Esophagus muscularis mucosa (tissue), 4 donors: ENCODE measurements at regions not wholly inside any gene's neighbourhood (a gene's known extent, or its start where the extent isn't known, plus 50 kb on each side); places are given as distances from the start of the nearest gene placed in this dataset.

Source experiments
- EP300 ChIP-seq: sonication (generic); formaldehyde crosslinking; IDR thresholded peaks from one replicate; pipeline ENCODE4 v1.6.1; 2017; ENCODE audit warnings: antibody characterized with exemption
- POLR2A ChIP-seq: fragments of 450-650 bp; IDR thresholded peaks from one replicate; pipeline ENCODE4 v1.6.1; 2017; ENCODE audit warnings: antibody characterized with exemption, moderate library complexity, mild to moderate bottlenecking, low read depth
- POLR2AphosphoS5 ChIP-seq, 2 donors: sonication (generic); formaldehyde crosslinking; IDR thresholded peaks; one replicate each; pipeline ENCODE4 v1.6.1; 2017; ENCODE audit warnings: antibody characterized with exemption in 2 of 2
- TF ChIP-seq, protein P1 (sequence below), 3 experiments: fragments of 200-600 bp in 2 of 3; fragments of 450-650 bp in 1 of 3; sonication (generic) in 2 of 3; IDR thresholded peaks; one replicate each; pipeline ENCODE4 v1.5.1; 2017 to 2019; ENCODE audit warnings: antibody characterized with exemption in 3 of 3, mild to moderate bottlenecking in 2 of 3, moderate library complexity in 1 of 3

DNA sequence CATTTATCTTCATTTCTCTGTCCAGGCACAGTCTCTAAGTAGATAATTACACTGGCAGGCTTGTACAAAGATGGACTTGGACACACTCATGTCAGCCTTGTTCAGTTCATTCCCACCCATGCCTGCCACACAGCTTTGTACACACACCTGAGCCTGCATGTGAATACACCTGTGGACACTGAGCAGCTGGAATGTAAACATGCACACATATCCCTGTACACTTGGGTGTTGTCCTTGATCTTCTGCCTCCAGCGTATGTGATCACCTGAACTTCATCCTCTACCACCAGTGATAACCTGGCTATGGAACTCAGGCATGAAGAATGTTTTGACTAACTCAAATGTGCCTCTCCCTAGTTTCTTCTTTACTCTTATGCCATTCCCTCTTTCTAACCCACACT, 190.6 kb downstream of the DHX35 start:
- TF ChIP-seq POLR2A (no peak), POLR2AphosphoS5 (IDR thresholded peaks at IDR 0.05) (no peak), EP300 (no peak)
- TF ChIP-seq, protein P1, sequence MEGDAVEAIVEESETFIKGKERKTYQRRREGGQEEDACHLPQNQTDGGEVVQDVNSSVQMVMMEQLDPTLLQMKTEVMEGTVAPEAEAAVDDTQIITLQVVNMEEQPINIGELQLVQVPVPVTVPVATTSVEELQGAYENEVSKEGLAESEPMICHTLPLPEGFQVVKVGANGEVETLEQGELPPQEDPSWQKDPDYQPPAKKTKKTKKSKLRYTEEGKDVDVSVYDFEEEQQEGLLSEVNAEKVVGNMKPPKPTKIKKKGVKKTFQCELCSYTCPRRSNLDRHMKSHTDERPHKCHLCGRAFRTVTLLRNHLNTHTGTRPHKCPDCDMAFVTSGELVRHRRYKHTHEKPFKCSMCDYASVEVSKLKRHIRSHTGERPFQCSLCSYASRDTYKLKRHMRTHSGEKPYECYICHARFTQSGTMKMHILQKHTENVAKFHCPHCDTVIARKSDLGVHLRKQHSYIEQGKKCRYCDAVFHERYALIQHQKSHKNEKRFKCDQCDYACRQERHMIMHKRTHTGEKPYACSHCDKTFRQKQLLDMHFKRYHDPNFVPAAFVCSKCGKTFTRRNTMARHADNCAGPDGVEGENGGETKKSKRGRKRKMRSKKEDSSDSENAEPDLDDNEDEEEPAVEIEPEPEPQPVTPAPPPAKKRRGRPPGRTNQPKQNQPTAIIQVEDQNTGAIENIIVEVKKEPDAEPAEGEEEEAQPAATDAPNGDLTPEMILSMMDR (IDR thresholded peaks at IDR 0.05) = no peak
